Activated CD4-positive, alpha-beta T cell treated with anti-CD3 and anti-CD28 coated beads, Interleukin-2, amount 50 U/mL, for 16 hours (primary cell): ENCODE measurements at regions not wholly inside any gene's neighbourhood (a gene's known extent, or its start where the extent isn't known, plus 50 kb on each side); places are given as distances from the start of the nearest gene placed in this dataset.

ENCODE experiments used
- DNase-seq: peaks from one replicate; pipeline ENCODE4 v3.0.0-alpha.2; 2020

GRCh38 chr16:13743571-13743970 lies 176.4 kb upstream of the ERCC4 start:
- no peak for DNase-seq

GRCh38 chr16:13756411-13757140 lies 163.4 kb upstream of the ERCC4 start:
- no peak for DNase-seq

DNA sequence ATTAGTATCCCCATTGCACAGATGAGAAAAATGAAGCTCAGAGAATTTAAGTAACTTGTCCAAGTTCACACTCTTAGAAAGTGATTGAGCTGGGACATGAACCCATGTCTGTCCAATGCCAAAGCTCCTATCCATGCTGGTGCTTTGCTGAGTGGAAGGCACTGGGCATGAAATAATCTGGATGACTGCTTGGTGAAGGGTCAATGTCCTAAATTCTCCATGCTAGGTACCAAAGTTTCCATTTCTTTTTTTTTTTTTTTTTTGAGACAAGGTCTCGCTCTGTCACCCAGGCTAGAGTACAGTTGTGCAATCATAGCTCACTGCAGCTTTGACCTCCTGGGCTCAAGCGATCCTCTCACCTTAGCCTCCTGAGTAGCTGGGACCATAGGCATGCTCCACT lies 153.6 kb upstream of the ERCC4 start:
- no peak for DNase-seq

GRCh38 chr16:13767215-13767614 lies 152.7 kb upstream of the ERCC4 start:
- no peak for DNase-seq

DNA sequence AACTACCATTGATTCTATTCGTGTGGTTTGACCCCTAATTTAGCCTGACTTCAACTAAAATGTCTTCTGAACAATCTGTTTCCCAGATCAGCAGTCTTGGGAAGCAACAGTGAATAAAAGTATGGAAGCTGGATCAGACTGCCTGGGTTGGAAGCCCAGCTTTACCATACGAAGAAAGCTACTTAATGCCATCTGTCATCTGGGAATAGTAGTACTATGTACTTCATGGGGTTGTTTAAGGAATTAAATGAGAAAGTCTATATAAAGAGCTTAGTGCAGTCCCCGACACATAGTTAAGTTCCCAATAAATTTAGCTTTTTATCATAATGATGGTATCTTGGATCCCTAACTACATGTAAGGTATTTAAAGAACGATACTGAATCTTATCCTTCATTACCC lies 151.5 kb upstream of the ERCC4 start:
- DNase-seq = no peak

DNA sequence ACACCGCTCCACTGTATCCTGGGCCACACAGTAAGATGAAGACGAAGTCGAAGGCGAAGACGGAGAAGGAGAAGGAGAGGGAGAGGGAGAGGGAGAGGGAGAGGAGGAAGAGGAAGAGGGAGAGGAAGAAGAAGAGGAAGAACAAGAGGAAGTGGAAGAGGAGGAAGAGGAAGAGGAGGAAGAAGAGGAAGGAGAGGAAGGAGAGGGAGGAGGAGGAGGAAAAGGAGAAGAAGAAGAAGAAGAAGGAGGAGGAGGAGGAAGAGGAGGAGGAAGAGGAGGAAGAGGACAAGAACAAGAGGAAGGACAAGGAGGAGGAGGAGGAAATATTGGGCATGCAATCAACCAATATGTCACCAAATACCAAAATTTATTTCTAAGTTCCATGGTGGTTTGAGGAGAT lies 149.5 kb upstream of the ERCC4 start:
- DNase-seq = no peak

DNA sequence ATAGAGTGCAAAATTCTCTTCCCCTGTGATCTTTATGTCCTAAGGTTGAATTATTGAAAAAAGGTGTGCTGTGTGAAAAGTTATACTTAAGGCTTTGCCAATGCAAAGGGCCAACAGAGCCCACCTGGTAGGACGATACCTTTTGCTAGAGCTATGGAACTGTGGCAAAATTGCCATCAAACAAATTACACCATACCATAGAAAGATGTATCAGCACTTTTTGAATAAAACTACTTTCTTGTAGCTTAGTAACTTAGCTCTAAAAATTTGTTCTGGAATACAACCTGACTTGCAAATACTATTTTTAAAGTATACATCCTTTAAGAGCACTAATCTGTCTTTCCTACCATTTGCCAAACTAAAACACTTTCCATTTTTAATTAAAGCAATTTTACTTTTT lies 147.2 kb upstream of the ERCC4 start:
- no peak for DNase-seq

DNA sequence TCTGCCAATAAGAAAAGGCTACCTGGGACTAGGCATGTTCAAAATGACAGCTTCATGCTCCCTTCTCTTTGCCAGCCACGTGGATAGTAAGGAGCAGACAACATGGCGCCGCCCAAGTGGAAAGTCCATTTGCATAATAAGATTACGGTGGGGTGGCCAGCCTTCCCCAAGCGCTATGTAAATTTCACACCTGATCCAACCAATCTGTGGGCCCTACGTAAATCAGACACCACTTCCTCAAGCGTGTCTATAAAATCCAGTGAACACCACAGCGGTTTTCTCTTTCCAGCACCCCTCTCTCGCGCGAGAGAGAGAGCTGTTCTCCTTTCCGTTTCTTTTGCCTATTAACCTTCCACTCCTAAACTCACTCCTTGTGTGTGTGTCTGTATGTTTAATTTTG lies 140.3 kb upstream of the ERCC4 start:
- no peak for DNase-seq

DNA sequence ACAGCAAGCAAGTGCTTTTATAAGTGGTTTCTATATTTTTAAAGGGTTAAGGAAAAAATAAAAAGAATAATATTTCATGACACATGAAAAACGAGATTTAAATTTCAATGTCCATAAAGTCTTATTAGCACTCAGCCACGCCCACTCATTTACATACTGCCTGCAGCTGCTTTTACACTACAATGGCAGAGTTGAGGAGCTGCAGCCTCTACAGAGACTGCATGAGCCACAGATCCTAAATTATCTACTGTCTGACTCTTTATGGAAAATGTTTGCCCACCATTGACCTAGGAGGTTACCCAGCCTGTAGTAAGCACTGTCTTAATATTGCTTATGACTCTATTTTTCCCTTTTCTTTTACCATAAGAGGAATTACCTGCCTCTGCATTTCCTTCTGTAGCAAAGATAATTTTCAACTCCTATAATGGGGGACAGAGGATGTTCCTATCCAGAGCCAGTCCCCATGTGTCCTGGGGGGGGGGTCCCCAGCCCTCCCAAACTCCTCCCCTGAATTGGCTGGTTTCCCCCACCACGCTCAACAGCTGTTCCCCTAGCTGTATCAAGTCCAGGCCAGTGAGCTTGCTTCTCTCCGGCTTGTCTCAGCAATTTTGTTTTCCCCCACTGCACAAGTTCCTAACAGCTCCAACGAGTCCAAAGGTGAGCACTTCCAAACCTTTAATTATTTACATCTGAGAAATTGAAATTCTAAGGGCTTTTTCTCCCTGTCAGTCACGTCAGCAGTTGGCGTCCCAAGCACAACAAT lies 139.4 kb upstream of the ERCC4 start:
- DNase-seq = no peak

DNA sequence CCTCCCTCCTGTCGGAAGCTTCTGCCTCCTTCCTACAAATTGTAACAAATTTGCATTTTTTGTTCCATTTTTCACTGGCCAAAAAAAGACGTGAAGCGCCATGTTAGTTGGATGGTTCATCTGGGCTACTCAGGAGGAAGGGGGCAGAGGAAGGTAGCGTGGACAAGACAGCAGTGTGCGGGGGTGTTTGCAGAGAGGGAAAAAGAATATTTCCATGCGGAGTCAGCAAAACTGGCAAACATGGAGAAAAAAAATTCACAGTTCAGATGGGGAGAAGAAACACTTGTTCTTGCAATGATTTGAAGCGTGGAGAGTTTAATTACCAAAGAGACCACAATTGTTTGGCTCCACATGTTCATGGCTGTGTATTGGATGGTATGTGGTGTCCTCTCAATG lies 138.8 kb upstream of the ERCC4 start:
- DNase-seq = no peak

DNA sequence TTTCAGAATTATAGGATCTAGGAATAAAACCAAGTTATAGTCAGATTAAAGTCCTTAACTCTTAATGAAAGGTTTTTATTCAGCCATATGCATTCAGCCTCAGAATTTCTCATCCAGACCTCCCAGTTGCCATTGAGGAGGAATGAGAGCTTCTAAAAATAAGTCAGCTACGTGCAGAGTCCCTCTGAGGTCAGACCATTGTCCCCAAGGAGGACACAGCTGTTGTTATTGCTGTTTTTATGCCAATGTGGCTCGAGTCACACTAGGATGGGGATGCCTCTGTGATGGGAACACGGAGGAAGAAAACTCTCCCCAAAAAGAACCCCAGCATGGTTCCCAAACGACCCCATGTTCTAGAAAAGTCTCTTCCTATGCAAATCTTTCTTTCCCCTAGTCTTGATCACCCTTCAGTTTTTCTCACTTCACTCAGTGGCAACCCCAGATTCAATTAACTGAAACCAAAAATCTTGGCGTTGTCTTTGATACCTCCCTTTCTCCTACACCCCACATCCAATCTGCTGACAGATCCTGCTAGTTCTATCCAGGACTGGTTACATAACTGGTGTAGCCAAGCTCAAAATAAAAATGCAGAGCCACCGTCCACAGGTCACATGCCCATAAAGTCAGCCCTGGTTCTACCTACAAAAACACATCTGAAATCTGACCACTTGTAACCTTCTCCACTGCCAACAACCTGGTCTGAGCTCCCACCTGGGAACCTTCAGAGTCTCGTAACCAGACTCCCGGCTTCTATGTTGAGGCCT lies 138.2 kb upstream of the ERCC4 start:
- no peak for DNase-seq

DNA sequence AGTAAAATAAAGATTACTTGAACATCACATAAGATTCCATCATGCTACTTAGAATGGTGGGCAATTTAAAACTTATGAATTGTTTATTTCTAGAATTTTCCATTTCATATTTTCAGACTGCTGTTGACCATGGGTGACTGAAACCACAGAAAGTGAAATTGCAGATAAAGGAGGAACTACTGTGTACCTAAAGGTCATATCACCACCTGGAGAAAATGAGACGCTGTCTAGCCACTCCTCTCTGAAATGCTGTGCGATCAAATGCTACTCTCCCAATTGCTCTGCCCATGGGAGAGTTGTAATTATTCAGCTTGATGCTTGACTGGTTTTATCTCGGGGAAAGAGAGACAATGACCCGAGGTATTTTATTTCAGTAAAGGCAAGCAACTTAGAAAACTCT lies 128.9 kb upstream of the ERCC4 start:
- no peak for DNase-seq

DNA sequence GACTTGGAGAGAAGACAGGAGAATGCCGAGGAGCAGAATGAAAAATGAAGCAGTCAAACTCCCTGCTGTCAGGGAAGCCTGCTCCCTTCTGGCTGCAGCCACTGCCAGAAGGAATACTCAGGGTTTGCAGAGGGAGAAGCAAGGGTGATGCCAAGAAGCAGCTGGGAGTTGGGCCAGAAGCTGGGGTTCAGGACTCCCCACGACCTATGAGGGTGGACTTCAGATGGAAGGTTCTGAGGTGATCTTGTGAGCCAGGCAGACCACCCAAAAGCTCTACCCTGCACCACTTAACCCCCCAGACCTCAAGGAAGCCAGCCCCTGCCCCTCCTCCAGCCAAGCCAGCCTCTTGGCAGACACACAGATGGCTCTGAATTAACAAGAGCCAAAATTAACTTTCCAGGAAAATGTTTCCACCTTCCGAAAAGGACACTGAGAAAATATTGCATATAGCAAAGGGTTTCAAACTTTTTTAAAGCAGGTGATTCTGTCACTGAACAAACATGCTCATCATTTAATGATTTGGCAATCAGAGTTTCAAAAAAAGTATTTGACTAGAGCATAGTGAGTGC lies 126.0 kb upstream of the ERCC4 start:
- no peak for DNase-seq

DNA sequence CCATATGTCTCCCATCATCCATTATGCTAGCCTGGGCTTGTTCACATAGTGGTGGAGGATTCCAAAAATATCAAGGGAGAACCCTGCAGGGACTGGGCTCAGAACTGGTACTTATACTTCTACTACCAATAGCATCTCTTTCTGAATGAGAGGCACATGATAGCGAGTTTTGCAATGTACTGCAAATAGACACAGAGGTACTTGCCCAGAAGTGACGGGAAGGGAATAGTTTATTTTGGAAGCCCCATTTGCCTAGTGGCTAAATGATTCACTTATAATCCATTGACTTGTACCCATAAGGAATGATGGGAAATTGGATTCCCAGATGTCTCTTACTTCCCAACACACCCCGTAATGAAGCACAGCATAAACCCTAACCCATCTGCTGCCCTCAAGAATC lies 124.8 kb upstream of the ERCC4 start:
- DNase-seq = no peak

- DNase-seq = no peak
Observed at GRCh38 chr16:13797718-13798117, 122.2 kb upstream of the ERCC4 start.

DNA sequence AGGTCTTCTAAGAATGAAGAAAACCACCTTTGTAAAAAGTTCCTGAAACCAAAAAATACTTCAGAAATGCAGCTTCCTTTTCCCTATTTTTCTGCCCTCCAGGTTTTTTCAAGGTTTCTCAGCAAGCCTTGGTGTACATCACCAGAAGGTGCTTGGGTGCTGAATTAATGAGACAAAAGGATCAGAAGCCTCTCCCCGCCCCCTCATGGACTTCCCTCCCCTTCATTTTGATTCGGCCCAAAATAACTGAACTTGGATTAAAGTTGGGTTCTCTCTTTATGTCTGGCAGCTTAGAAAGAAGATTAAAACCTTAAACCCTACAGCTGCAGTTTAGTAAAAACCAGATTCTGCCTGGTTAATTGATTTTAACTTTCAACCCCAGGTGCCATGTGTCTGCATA lies 121.7 kb upstream of the ERCC4 start:
- DNase-seq = no peak

GRCh38 chr16:13803974-13804373 lies 116.0 kb upstream of the ERCC4 start:
- DNase-seq = no peak

- DNase-seq = no peak
Observed at GRCh38 chr16:13805951-13806350, 114.0 kb upstream of the ERCC4 start.

DNA sequence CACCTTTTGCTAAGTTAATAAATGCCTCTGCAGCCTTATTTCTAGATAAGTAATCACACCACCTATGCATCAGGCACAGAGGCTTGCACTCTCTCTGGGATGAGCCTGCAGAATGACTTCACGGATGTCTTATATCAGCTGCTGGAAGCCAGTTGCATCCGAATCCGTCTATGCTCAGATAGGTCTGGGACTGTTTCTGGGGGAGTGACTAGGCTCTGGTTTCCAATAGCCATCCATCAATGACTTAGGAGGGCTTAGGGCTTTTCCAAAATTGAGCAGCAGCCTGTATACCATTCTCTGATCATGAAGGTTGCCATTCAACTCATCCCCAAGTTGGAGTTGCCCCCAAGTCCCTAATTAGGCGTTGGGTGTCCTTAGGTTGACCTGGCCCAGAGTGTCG lies 113.3 kb upstream of the ERCC4 start:
- DNase-seq = no peak

DNA sequence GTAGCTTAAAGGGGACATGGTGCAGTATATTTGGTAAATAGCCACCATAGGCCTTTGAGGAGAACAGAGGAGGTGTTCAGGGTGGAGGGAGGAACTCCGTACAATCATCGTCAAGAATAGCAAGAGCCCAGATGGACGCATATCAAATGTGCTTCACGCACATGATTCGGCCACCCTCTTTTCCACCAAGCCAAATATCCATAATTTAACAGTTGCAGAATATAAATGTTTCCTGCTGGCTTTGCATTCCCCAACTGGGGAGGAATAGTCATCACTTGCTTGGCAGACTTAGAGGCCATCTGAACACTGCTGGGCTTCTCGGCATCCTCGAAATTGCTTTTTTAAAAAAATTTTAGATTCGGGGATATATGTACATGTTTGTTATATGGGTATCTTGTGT lies 111.9 kb upstream of the ERCC4 start:
- no peak for DNase-seq

GRCh38 chr16:13809765-13810164 lies 110.2 kb upstream of the ERCC4 start:
- no peak for DNase-seq

GRCh38 chr16:13811834-13812233 lies 108.1 kb upstream of the ERCC4 start:
- DNase-seq = no peak

DNA sequence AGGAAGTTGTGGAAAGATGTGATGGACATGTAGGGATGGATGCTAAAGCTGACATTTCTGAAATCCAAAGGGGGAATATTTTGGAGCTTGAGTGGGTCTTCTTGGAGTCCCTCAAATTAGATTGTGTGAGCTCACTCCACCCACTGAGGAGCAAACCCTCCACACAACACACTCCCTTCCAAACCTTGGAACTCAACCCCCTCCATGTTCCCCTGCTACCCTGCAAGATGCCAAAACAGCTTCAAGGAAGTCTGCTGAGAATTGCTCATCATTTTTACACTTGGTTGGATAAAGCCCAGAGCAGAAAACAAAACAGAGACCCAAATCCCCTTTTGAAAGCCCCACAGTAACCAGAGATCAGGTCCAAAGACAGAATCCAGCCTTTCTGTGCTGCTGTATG lies 103.3 kb upstream of the ERCC4 start:
- no peak for DNase-seq

- DNase-seq = no peak
Observed at GRCh38 chr16:13823501-13823900, 96.5 kb upstream of the ERCC4 start.
